Mucosa of stomach (tissue), 1 donor: ENCODE measurements at regions not wholly inside any gene's neighbourhood (a gene's known extent, or its start where the extent isn't known, plus 50 kb on each side); places are given as distances from the start of the nearest gene placed in this dataset.
"Not testable (repeated sequence)": the region's sequence is repeated elsewhere in the genome, so short reads cannot be mapped to it uniquely, and the experiment has no call there.

ENCODE experiments used
- H3K27me3 ChIP-seq: one replicate; pipeline ENCODE4 v1.7.0; 2013; ENCODE audit warnings: mild to moderate bottlenecking, low read length; ENCODE audit not compliant: control insufficient read depth, insufficient read depth
- H3K36me3 ChIP-seq: one replicate; pipeline ENCODE4 v1.7.0; 2013; ENCODE audit warnings: low read length; ENCODE audit not compliant: control insufficient read depth, insufficient read depth
- H3K4me1 ChIP-seq: one replicate; pipeline ENCODE4 v1.7.0; 2013; ENCODE audit warnings: mild to moderate bottlenecking, low read length; ENCODE audit not compliant: control insufficient read depth, insufficient read depth
- H3K4me3 ChIP-seq: one replicate; pipeline ENCODE4 v1.7.0; 2013; ENCODE audit warnings: low read length
- H3K9ac ChIP-seq: one replicate; pipeline ENCODE4 v1.7.0; 2013; ENCODE audit warnings: mild to moderate bottlenecking, low read length, moderate library complexity
- H3K9me3 ChIP-seq: one replicate; pipeline ENCODE4 v1.7.0; 2013; ENCODE audit warnings: mild to moderate bottlenecking, low read length, moderate library complexity; ENCODE audit not compliant: control insufficient read depth
- donor health status: Pancreatic carcinoma.

GRCh38 chr11:64428693-64429092 lies 69.7 kb downstream of the RPS6KA4 start:
- Histone ChIP-seq H3K9me3 (no peaks in the 10 kb centered on the region), H3K27me3 (peaks cover 5% of the 10 kb centered on the region), H3K9ac (no peak overlapping the region), H3K4me1 (no peaks in the 10 kb centered on the region), H3K4me3 (no peak overlapping the region), H3K36me3 (no peaks in the 10 kb centered on the region)

- Histone ChIP-seq H3K36me3 (no peaks in the 10 kb centered on the region), H3K4me1 (no peaks in the 10 kb centered on the region), H3K4me3 (no peak overlapping the region), H3K9me3 (no peaks in the 10 kb centered on the region), H3K9ac (no peak overlapping the region), H3K27me3 (peaks cover 10% of the 10 kb centered on the region)
These were observed 71.0 kb downstream of the RPS6KA4 start for GRCh38 chr11:64429970-64430369.

GRCh38 chr11:64430645-64431044 lies 71.7 kb downstream of the RPS6KA4 start:
- Histone ChIP-seq H3K36me3 (no peaks in the 10 kb centered on the region), H3K4me1 (no peaks in the 10 kb centered on the region), H3K4me3 (no peak overlapping the region), H3K9me3 (no peaks in the 10 kb centered on the region), H3K27me3 (peaks cover 10% of the 10 kb centered on the region), H3K9ac (no peak overlapping the region)

GRCh38 chr11:64436000-64436399 lies 77.0 kb downstream of the RPS6KA4 start:
- no peaks in the 10 kb centered on the region for H3K9me3 ChIP-seq
- H3K4me1 ChIP-seq, result no peaks in the 10 kb centered on the region
- H3K27me3 ChIP-seq, result peaks cover 12% of the 10 kb centered on the region
- no peaks in the 10 kb centered on the region for H3K36me3 ChIP-seq
- H3K4me3 ChIP-seq, result no peak overlapping the region
- H3K9ac ChIP-seq, result no peak overlapping the region

GRCh38 chr11:64437426-64437825 lies 78.5 kb downstream of the RPS6KA4 start:
- Histone ChIP-seq H3K36me3 (no peaks in the 10 kb centered on the region), H3K9me3 (no peaks in the 10 kb centered on the region), H3K4me1 (no peaks in the 10 kb centered on the region), H3K4me3 (no peak overlapping the region), H3K9ac (no peak overlapping the region), H3K27me3 (peaks cover 12% of the 10 kb centered on the region)

GRCh38 chr11:64438986-64439771 lies 80.2 kb downstream of the RPS6KA4 start:
- no peaks in the 10 kb centered on the region for H3K36me3 ChIP-seq
- H3K4me1 ChIP-seq, result no peaks in the 10 kb centered on the region
- peaks cover 10% of the 10 kb centered on the region for H3K27me3 ChIP-seq
- no peak overlapping the region for H3K4me3 ChIP-seq
- H3K9me3 ChIP-seq, result no peaks in the 10 kb centered on the region
- no peak overlapping the region for H3K9ac ChIP-seq

- not testable (repeated sequence) for H3K4me3 ChIP-seq, H3K9me3 ChIP-seq, H3K27me3 ChIP-seq, H3K9ac ChIP-seq, H3K4me1 ChIP-seq, H3K36me3 ChIP-seq
These were observed 81.0 kb downstream of the RPS6KA4 start for GRCh38 chr11:64439772-64440491.

- Histone ChIP-seq H3K4me1 (no peaks in the 10 kb centered on the region), H3K36me3 (no peaks in the 10 kb centered on the region), H3K27me3 (peaks cover 8% of the 10 kb centered on the region)
These were observed 82.2 kb downstream of the RPS6KA4 start for GRCh38 chr11:64441127-64441526.

GRCh38 chr11:64443001-64443400 lies 84.0 kb downstream of the RPS6KA4 start:
- no peaks in the 10 kb centered on the region for H3K36me3 ChIP-seq
- no peak overlapping the region for H3K4me3 ChIP-seq
- H3K9ac ChIP-seq, result no peak overlapping the region
- peaks cover 2% of the 10 kb centered on the region for H3K4me1 ChIP-seq
- H3K27me3 ChIP-seq, result peaks cover 12% of the 10 kb centered on the region
- H3K9me3 ChIP-seq, result no peaks in the 10 kb centered on the region

More at GRCh38 chr11:64441127-64441526, 82.2 kb downstream of the RPS6KA4 start:
- Histone ChIP-seq H3K4me3 (no peak overlapping the region), H3K9ac (no peak overlapping the region), H3K9me3 (no peaks in the 10 kb centered on the region)

GRCh38 chr11:64444838-64445441 lies 86.0 kb downstream of the RPS6KA4 start:
- Histone ChIP-seq H3K36me3 (no peaks in the 10 kb centered on the region), H3K9ac (no peak overlapping the region), H3K27me3 (peaks cover 18% of the 10 kb centered on the region), H3K4me3 (no peak overlapping the region), H3K9me3 (no peaks in the 10 kb centered on the region), H3K4me1 (peaks cover 21% of the 10 kb centered on the region)

GRCh38 chr11:64445651-64446050 lies 86.7 kb downstream of the RPS6KA4 start:
- Histone ChIP-seq H3K27me3 (peaks cover 25% of the 10 kb centered on the region), H3K36me3 (no peaks in the 10 kb centered on the region), H3K4me1 (peaks cover 22% of the 10 kb centered on the region), H3K4me3 (no peak overlapping the region), H3K9ac (no peak overlapping the region), H3K9me3 (no peaks in the 10 kb centered on the region)
